Osteocyte (in vitro differentiated cells): ENCODE measurements at regions not wholly inside any gene's neighbourhood (a gene's known extent, or its start where the extent isn't known, plus 50 kb on each side); places are given as distances from the start of the nearest gene placed in this dataset.
"Not testable (repeated sequence)": the region's sequence is repeated elsewhere in the genome, so short reads cannot be mapped to it uniquely, and the experiment has no call there.

Experiments
- DNase-seq: peaks from one replicate; pipeline ENCODE4 v3.0.0; 2021; ENCODE audit warnings: mixed read lengths; ENCODE audit not compliant: unreplicated experiment; ENCODE audit errors: extremely low spot score
- H3K27ac Mint-ChIP-seq: one replicate; pipeline ENCODE4 v1.8.0; 2021; ENCODE audit warnings: mild to moderate bottlenecking, mixed read lengths; ENCODE audit not compliant: unreplicated experiment
- H3K27me3 Mint-ChIP-seq: one replicate; pipeline ENCODE4 v1.8.0; 2021; ENCODE audit warnings: mixed read lengths; ENCODE audit not compliant: unreplicated experiment
- H3K36me3 Mint-ChIP-seq: one replicate; pipeline ENCODE4 v1.8.0; 2021; ENCODE audit warnings: mixed read lengths; ENCODE audit not compliant: unreplicated experiment
- H3K4me1 Mint-ChIP-seq: one replicate; pipeline ENCODE4 v1.8.0; 2021; ENCODE audit warnings: mixed read lengths; ENCODE audit not compliant: unreplicated experiment
- H3K4me3 Mint-ChIP-seq: one replicate; pipeline ENCODE4 v1.8.0; 2021; ENCODE audit warnings: mild to moderate bottlenecking, moderate library complexity, mixed read lengths; ENCODE audit not compliant: unreplicated experiment
- H3K9me3 Mint-ChIP-seq: one replicate; pipeline ENCODE4 v1.8.0; 2021; ENCODE audit warnings: mixed read lengths; ENCODE audit not compliant: unreplicated experiment
- TF ChIP-seq, protein P1 (sequence below): fragments of 200-600 bp; sonication (generic); IDR thresholded peaks from 2 replicates; pipeline ENCODE4 v1.5.0; 2021; ENCODE audit warnings: antibody characterized with exemption, mild to moderate bottlenecking, moderate library complexity

DNA sequence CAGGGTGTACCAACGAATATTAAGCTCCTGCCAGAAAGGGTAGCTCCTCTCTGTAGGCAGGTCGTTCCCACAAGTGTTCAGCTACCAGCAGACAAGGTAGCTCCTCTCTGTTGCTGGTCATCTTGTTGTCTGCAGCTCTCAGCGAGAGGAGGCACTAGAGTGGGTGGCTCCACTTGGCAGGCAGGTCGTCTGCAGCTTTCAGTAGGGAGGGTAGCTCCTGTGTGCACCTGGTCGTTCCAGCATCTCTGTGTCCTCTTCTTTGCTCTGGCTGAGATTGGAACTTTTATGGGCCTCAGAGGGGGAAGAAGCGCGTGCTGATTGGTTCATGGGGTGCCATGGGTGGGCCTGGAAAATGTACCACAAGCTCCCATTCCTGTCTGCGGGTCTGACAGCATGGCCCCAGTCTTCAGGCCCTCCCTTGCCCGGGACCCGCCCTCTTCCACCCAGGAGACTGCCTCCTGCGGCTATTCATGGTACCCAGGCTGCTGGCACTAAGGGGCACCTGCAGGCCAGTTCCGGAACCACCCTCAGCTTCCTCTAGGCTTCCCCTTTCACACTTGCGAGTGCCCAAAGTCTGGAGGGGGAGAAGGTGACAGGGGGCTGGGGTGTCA lies 63.9 kb upstream of the CACNA2D1 start:
- Mint-ChIP-seq H3K27me3 (peaks cover 4% of the 10 kb centered on the region), H3K4me3 (no peak overlapping the region), H3K27ac (no peak overlapping the region), H3K36me3 (no peaks in the 10 kb centered on the region), H3K4me1 (no peaks in the 10 kb centered on the region), H3K9me3 (peaks cover 9% of the 10 kb centered on the region)
- TF ChIP-seq, protein P1, sequence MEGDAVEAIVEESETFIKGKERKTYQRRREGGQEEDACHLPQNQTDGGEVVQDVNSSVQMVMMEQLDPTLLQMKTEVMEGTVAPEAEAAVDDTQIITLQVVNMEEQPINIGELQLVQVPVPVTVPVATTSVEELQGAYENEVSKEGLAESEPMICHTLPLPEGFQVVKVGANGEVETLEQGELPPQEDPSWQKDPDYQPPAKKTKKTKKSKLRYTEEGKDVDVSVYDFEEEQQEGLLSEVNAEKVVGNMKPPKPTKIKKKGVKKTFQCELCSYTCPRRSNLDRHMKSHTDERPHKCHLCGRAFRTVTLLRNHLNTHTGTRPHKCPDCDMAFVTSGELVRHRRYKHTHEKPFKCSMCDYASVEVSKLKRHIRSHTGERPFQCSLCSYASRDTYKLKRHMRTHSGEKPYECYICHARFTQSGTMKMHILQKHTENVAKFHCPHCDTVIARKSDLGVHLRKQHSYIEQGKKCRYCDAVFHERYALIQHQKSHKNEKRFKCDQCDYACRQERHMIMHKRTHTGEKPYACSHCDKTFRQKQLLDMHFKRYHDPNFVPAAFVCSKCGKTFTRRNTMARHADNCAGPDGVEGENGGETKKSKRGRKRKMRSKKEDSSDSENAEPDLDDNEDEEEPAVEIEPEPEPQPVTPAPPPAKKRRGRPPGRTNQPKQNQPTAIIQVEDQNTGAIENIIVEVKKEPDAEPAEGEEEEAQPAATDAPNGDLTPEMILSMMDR, result no peak
- no peak for DNase-seq

- peaks cover 1% of the 10 kb centered on the region for H3K36me3 Mint-ChIP-seq
- H3K4me3 Mint-ChIP-seq, result no peak overlapping the region
- no peak overlapping the region for H3K27ac Mint-ChIP-seq
- H3K27me3 Mint-ChIP-seq, result peaks cover 4% of the 10 kb centered on the region
- TF ChIP-seq, protein P1, result no peak
- peaks cover 9% of the 10 kb centered on the region for H3K9me3 Mint-ChIP-seq
- H3K4me1 Mint-ChIP-seq, result no peaks in the 10 kb centered on the region
- DNase-seq, result no peak
These were observed 63.1 kb upstream of the CACNA2D1 start for GRCh38 chr7:82506702-82507101.

DNA sequence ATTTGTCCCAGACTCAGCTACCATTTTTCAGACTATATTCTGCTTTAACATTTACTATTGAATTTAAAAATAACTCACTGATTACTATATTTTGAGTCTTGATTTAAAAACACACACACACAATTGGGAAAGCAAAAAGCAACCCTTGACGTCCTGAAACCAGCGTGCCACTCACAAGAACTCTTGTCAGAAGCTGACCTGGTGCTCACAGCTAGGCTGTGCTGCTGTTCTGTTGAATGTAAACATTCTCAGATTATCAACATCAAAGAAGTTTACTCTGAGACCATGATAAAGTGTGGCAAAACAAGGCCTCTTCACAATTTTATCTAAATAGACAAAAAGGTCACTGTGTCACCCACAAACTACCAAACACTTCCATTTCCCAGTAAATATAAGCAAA lies 62.6 kb upstream of the CACNA2D1 start:
- DNase-seq, result no peak
- TF ChIP-seq, protein P1, result no peak
- H3K4me3 Mint-ChIP-seq, result no peak overlapping the region

DNA sequence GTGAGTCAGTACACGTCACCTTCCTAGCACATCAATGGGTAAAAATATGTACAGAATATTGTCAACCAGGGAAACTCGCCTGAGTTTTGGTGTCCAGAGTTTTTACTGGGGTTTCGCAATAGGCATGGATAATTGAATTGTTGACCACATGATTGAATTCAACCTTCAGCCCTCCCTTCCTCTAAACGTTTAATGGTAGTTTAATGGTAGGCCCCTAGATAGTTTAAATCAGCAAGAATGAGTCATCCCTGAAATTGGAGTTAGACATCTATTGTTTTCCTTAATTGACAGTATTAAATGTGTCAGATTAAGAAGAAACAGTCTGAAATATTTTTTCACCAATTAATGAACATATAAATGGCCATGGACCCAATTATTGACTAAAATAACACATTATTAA lies 57.8 kb upstream of the CACNA2D1 start:
- Mint-ChIP-seq H3K4me3 (no peak overlapping the region), H3K27ac (no peak overlapping the region), H3K9me3 (peaks cover 14% of the 10 kb centered on the region), H3K36me3 (peaks cover 1% of the 10 kb centered on the region), H3K27me3 (no peaks in the 10 kb centered on the region), H3K4me1 (no peaks in the 10 kb centered on the region)
- TF ChIP-seq, protein P1, result no peak
- DNase-seq, result no peak

More for the DNA sequence above, 62.6 kb upstream of the CACNA2D1 start:
- Mint-ChIP-seq H3K27ac (no peak overlapping the region), H3K4me1 (no peaks in the 10 kb centered on the region), H3K36me3 (peaks cover 1% of the 10 kb centered on the region), H3K27me3 (peaks cover 4% of the 10 kb centered on the region), H3K9me3 (peaks cover 13% of the 10 kb centered on the region)

GRCh38 chr7:82499546-82499945 lies 56.0 kb upstream of the CACNA2D1 start:
- H3K36me3 Mint-ChIP-seq, result not testable (repeated sequence)

DNA sequence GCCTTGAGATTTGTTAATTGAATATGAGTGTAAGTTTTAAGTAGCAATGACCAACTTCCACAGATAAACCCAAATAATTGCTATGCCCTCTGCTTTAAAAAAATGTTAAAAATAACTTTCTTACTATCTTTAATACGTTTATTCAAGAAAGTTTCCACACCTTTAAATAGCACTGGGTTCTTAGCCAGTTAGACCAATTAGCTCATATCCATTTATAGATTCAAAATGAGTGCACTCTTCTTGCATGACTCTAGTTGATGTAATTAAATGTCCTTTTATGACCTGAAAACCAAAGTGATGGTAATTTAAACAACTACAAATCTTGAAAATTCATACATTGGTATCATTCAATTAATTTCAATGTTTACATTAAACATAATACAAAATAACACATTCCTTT lies 50.8 kb upstream of the CACNA2D1 start:
- no peak for DNase-seq
- H3K27me3 Mint-ChIP-seq, result peaks cover 16% of the 10 kb centered on the region
- H3K9me3 Mint-ChIP-seq, result peaks cover 4% of the 10 kb centered on the region
- H3K27ac Mint-ChIP-seq, result no peak overlapping the region
- H3K36me3 Mint-ChIP-seq, result peaks cover 2% of the 10 kb centered on the region
- no peak overlapping the region for H3K4me3 Mint-ChIP-seq
- no peaks in the 10 kb centered on the region for H3K4me1 Mint-ChIP-seq
- TF ChIP-seq, protein P1, result no peak

More at GRCh38 chr7:82499546-82499945, 56.0 kb upstream of the CACNA2D1 start:
- H3K4me1 Mint-ChIP-seq, DNase-seq, H3K4me3 Mint-ChIP-seq, H3K27ac Mint-ChIP-seq, H3K27me3 Mint-ChIP-seq: not testable (repeated sequence)
- H3K9me3 Mint-ChIP-seq, result peaks cover 14% of the 10 kb centered on the region
